Panc1 (cell line): ENCODE measurements at regions not wholly inside any gene's neighbourhood (a gene's known extent, or its start where the extent isn't known, plus 50 kb on each side); places are given as distances from the start of the nearest gene placed in this dataset.

Experiments used
- ATAC-seq: fragments of 200-7000 bp; cut with Tn5 transposase; 2 replicates; pipeline ENCODE4 v1.9.1; 2020; ENCODE audit warnings: mild to moderate bottlenecking, moderate library complexity
- BruUV-seq: library from RNA; stranded (reverse); fragments of 400-500 nt; replicated peaks from 2 replicates; lab custom pipeline; 2021; lab: Mats Ljungman, UMichigan
- CTCF ChIA-PET: fragments of 300-600 bp; sonication (Branson Sonifier 250); formaldehyde crosslinking; loops from one replicate; lab custom pipeline; 2022; ENCODE audit warnings: antibody characterized with exemption; lab: Charles Lee
- POLR2A ChIA-PET: fragments of 300-600 bp; sonication (Branson Sonifier 250); formaldehyde crosslinking; loops from one replicate; lab custom pipeline; 2022; ENCODE audit warnings: antibody characterized with exemption; lab: Charles Lee
- DNase-seq: peaks from one replicate; pipeline ENCODE4 v3.0.0-alpha.2; 2010; ENCODE audit warnings: low read depth, low spot score
- H3K27ac ChIP-seq: 2 replicates; pipeline ENCODE4 v1.5.1; 2011; ENCODE audit warnings: mild to moderate bottlenecking, low read length, inconsistent platforms
- H3K27me3 ChIP-seq: fragments of 200-500 bp; sonication (Bioruptor generic); 2 replicates; pipeline ENCODE4 v1.6.0; 2014; ENCODE audit warnings: low read length, inconsistent platforms; ENCODE audit not compliant: control insufficient read depth, insufficient read depth
- H3K36me3 ChIP-seq: fragments of 200-500 bp; sonication (Bioruptor generic); 2 replicates; pipeline ENCODE4 v1.5.1; 2014; ENCODE audit warnings: inconsistent platforms, mild to moderate bottlenecking, low read length, moderate library complexity; ENCODE audit not compliant: control insufficient read depth, insufficient read depth
- H3K4me1 ChIP-seq: 2 replicates; pipeline ENCODE4 v1.5.1; 2011; ENCODE audit warnings: inconsistent platforms, mild to moderate bottlenecking, low read length, moderate library complexity; ENCODE audit not compliant: control insufficient read depth, insufficient read depth
- H3K4me3 ChIP-seq, 2 experiments: 2 replicates each; pipeline ENCODE4 v1.5.1; 2011 to 2012; ENCODE audit warnings: low read depth in 2 of 2, low read length in 2 of 2, mild to moderate bottlenecking in 2 of 2, inconsistent platforms in 1 of 2, moderate library complexity in 1 of 2
- H3K9me3 ChIP-seq: fragments of 200-500 bp; sonication (Bioruptor generic); 2 replicates; pipeline ENCODE4 v1.5.1; 2014; ENCODE audit warnings: low read depth, mild to moderate bottlenecking, inconsistent platforms, low read length, moderate library complexity; ENCODE audit not compliant: control insufficient read depth, insufficient read depth
- POLR2AphosphoS5 ChIP-seq: IDR thresholded peaks from 2 replicates; pipeline ENCODE4 v1.6.1; 2012; ENCODE audit warnings: mild to moderate bottlenecking, low read depth, low read length, moderate library complexity
- REST ChIP-seq, 2 experiments: IDR thresholded peaks; 2 replicates each; pipeline ENCODE4 v1.6.1; 2011 to 2012; ENCODE audit warnings: low read depth in 2 of 2, control low read depth in 1 of 2, low read length in 1 of 2, mild to moderate bottlenecking in 1 of 2, moderate library complexity in 1 of 2; ENCODE audit not compliant: insufficient read depth in 1 of 2
- SIN3A ChIP-seq: IDR thresholded peaks from 2 replicates; pipeline ENCODE4 v1.6.1; 2012; ENCODE audit warnings: low read depth, mild to moderate bottlenecking, low read length, moderate library complexity, borderline replicate concordance; ENCODE audit not compliant: insufficient read depth
- TCF7L2 ChIP-seq: IDR thresholded peaks from 2 replicates; pipeline ENCODE4 v1.6.1; 2011; ENCODE audit warnings: mild to moderate bottlenecking, low read depth, low read length, inconsistent platforms
- in situ Hi-C: cut with HindIII; loops from 2 replicates; pipeline ENCODE4 v1.10.0; 2016; ENCODE audit warnings: low sequenced_read_pairs, low pct_unique_long_range_greater_than_20kb
- intact Hi-C: fragments of 100-400 bp; cut with micrococcal nuclease; formaldehyde crosslinking; loops from one replicate; pipeline ENCODE4 v1.10.0; 2022; ENCODE audit not compliant: unreplicated experiment
- TF ChIP-seq, protein P1 (sequence below): fragments of 450-650 bp; IDR thresholded peaks from 2 replicates; pipeline ENCODE4 v1.5.1; 2017; ENCODE audit warnings: mild to moderate bottlenecking

GRCh38 chr4:14452001-14452400 is 550.3 kb upstream of the CPEB2 start:
- H3K4me1 ChIP-seq = no peaks in the 10 kb centered on the region
- H3K36me3 ChIP-seq = no peaks in the 10 kb centered on the region
- intact Hi-C loops = no loop called here
- ATAC-seq = no peak
- no peaks in the 10 kb centered on the region for H3K9me3 ChIP-seq
- DNase-seq = no peak
- H3K27ac ChIP-seq = no peak overlapping the region
- ChIA-PET POLR2A (no interaction called here), CTCF (no interaction called here)
- BruUV-seq = no TSS peak
- no peaks in the 10 kb centered on the region for H3K27me3 ChIP-seq
- in situ Hi-C loops = no loop called here
- TF ChIP-seq, protein P1, sequence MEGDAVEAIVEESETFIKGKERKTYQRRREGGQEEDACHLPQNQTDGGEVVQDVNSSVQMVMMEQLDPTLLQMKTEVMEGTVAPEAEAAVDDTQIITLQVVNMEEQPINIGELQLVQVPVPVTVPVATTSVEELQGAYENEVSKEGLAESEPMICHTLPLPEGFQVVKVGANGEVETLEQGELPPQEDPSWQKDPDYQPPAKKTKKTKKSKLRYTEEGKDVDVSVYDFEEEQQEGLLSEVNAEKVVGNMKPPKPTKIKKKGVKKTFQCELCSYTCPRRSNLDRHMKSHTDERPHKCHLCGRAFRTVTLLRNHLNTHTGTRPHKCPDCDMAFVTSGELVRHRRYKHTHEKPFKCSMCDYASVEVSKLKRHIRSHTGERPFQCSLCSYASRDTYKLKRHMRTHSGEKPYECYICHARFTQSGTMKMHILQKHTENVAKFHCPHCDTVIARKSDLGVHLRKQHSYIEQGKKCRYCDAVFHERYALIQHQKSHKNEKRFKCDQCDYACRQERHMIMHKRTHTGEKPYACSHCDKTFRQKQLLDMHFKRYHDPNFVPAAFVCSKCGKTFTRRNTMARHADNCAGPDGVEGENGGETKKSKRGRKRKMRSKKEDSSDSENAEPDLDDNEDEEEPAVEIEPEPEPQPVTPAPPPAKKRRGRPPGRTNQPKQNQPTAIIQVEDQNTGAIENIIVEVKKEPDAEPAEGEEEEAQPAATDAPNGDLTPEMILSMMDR = no peak
- TF ChIP-seq POLR2AphosphoS5 (no peak), SIN3A (no peak), REST (IDR thresholded peaks at IDR 0.05; ENCODE audit: insufficient read depth in 1 of 2, low read depth in 2 of 2, low read length in 1 of 2) (no peak), TCF7L2 (no peak)
- H3K4me3 ChIP-seq = no peak overlapping the region

DNA sequence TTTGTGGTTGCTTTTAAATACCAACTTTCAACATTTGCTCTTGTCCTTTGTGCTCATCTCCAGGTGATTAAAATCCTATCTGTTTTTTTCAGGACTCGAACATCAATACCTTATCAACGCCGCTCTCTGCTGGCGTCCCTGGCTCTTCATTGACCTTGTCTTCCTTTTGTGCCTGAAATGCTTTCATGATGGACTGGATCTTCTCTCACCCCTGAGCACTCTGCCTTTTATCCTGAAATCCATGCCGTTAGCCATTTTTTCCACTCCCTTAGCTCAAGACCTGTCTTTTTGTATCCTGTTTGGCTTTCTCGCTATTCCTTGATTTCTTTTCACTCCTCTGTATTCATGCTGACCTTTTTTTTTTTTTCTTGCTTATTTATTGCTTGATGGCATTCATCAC is 549.5 kb upstream of the CPEB2 start:
- in situ Hi-C loops = no loop called here
- no TSS peak for BruUV-seq
- ChIA-PET CTCF (no interaction called here), POLR2A (interaction anchor here (0.6 kb wide), 1 partner anchor 991 kb away, joined by 4 read pairs; no protein-coding TSS in a partner anchor)
- H3K4me3 ChIP-seq = no peak overlapping the region
- no peak for ATAC-seq
- no peak overlapping the region for H3K27ac ChIP-seq
- no peaks in the 10 kb centered on the region for H3K36me3 ChIP-seq
- DNase-seq = no peak
- H3K27me3 ChIP-seq = no peaks in the 10 kb centered on the region
- no peak for TF ChIP-seq SIN3A
- TF ChIP-seq, protein P1 = no peak
- TF ChIP-seq POLR2AphosphoS5 = no peak
- no peak for TF ChIP-seq TCF7L2
- no peak for TF ChIP-seq REST (IDR thresholded peaks at IDR 0.05; ENCODE audit: insufficient read depth in 1 of 2, low read depth in 2 of 2, low read length in 1 of 2)
- H3K4me1 ChIP-seq = no peaks in the 10 kb centered on the region
- no peaks in the 10 kb centered on the region for H3K9me3 ChIP-seq
- intact Hi-C loops = no loop called here
